Breast epithelium (tissue), 3 donors: ENCODE measurements at regions not wholly inside any gene's neighbourhood (a gene's known extent, or its start where the extent isn't known, plus 50 kb on each side); places are given as distances from the start of the nearest gene placed in this dataset.

Experiments used
- POLR2A ChIP-seq: fragments of 450-650 bp; IDR thresholded peaks from one replicate; pipeline ENCODE4 v1.6.1; 2016; ENCODE audit warnings: antibody characterized with exemption, mild to moderate bottlenecking, moderate library complexity
- POLR2AphosphoS5 ChIP-seq, 3 donors: sonication (generic); formaldehyde crosslinking; IDR thresholded peaks; one replicate each; pipeline ENCODE4 v1.6.1; 2017; ENCODE audit warnings: antibody characterized with exemption in 3 of 3
- TF ChIP-seq, protein P1 (sequence below), 3 donors: fragments of 450-650 bp; IDR thresholded peaks; one replicate each; pipeline ENCODE4 v1.5.1; 2016 to 2017; ENCODE audit warnings: antibody characterized with exemption in 3 of 3, mild to moderate bottlenecking in 3 of 3, moderate library complexity in 3 of 3

DNA sequence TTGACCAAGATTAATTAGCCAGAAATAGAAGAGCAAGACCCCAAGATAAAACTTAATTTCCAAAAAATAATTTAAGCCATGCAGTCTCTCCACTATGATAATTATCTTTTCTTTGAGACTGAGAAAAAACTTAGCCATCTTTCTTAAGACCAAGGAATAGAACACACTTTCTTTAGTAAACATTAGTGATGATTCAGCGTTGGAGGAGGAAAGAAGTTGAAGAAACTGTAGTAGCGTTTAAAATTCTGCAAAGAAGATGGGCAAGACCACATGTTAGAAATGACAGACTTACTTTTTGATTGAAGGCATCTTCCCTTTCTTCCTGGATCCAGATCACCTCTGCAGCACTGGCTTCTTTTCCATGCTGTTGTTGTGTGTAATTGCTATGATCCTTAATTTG lies 124.8 kb upstream of the RASSF8 start:
- TF ChIP-seq, protein P1, sequence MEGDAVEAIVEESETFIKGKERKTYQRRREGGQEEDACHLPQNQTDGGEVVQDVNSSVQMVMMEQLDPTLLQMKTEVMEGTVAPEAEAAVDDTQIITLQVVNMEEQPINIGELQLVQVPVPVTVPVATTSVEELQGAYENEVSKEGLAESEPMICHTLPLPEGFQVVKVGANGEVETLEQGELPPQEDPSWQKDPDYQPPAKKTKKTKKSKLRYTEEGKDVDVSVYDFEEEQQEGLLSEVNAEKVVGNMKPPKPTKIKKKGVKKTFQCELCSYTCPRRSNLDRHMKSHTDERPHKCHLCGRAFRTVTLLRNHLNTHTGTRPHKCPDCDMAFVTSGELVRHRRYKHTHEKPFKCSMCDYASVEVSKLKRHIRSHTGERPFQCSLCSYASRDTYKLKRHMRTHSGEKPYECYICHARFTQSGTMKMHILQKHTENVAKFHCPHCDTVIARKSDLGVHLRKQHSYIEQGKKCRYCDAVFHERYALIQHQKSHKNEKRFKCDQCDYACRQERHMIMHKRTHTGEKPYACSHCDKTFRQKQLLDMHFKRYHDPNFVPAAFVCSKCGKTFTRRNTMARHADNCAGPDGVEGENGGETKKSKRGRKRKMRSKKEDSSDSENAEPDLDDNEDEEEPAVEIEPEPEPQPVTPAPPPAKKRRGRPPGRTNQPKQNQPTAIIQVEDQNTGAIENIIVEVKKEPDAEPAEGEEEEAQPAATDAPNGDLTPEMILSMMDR (IDR thresholded peaks at IDR 0.05), result no peak
- TF ChIP-seq POLR2A, result no peak
- no peak for TF ChIP-seq POLR2AphosphoS5 (IDR thresholded peaks at IDR 0.05)
